Astrocyte (in vitro differentiated cells and primary cell): ENCODE measurements at regions not wholly inside any gene's neighbourhood (a gene's known extent, or its start where the extent isn't known, plus 50 kb on each side); places are given as distances from the start of the nearest gene placed in this dataset.

Experiments
- CTCF ChIP-seq: IDR thresholded peaks from 2 replicates; pipeline ENCODE4 v1.5.1; 2011; ENCODE audit warnings: low read depth, mild to moderate bottlenecking, inconsistent platforms, low read length, moderate library complexity; ENCODE audit not compliant: insufficient read depth
- EZH2 ChIP-seq: IDR thresholded peaks from 2 replicates; pipeline ENCODE4 v1.6.1; 2012; ENCODE audit warnings: mild to moderate bottlenecking, low read length, inconsistent platforms; ENCODE audit not compliant: insufficient read depth

- TF ChIP-seq EZH2 (no peak), CTCF (no peak)
Measured at GRCh38 chr5:109996246-109996645, 306.5 kb downstream of the MAN2A1 start.
